DND-41 (cell line): ENCODE measurements at regions not wholly inside any gene's neighbourhood (a gene's known extent, or its start where the extent isn't known, plus 50 kb on each side); places are given as distances from the start of the nearest gene placed in this dataset.

ENCODE experiments used
- ATAC-seq: fragments of 200-7000 bp; cut with Tn5 transposase; 3 replicates; pipeline ENCODE4 v1.9.1; 2021; ENCODE audit warnings: low read depth; ENCODE audit not compliant: insufficient read depth
- DNase-seq: peaks from one replicate; pipeline ENCODE4 v3.0.0-alpha.2; 2020
- H2AFZ ChIP-seq: 2 replicates; pipeline ENCODE4 v1.6.0; 2012; ENCODE audit warnings: low read depth, low read length
- H3K27ac ChIP-seq: 2 replicates; pipeline ENCODE4 v1.5.1; 2012; ENCODE audit warnings: low read length, inconsistent platforms
- H3K27me3 ChIP-seq: fragments of 200-600 bp; sonication (generic); 2 replicates; pipeline ENCODE4 v1.6.0; 2012; ENCODE audit warnings: low read length, mild to moderate bottlenecking, inconsistent platforms; ENCODE audit not compliant: insufficient read depth, poor library complexity
- H3K36me3 ChIP-seq: 2 replicates; pipeline ENCODE4 v1.5.1; 2012; ENCODE audit warnings: low read length, inconsistent platforms; ENCODE audit not compliant: insufficient read depth
- H3K4me1 ChIP-seq: 2 replicates; pipeline ENCODE4 v1.5.1; 2012; ENCODE audit warnings: mild to moderate bottlenecking, low read length; ENCODE audit not compliant: insufficient read depth
- H3K4me2 ChIP-seq: 2 replicates; pipeline ENCODE4 v1.6.0; 2012; ENCODE audit warnings: mild to moderate bottlenecking, moderate library complexity, low read length, inconsistent platforms; ENCODE audit not compliant: insufficient read depth
- H3K4me3 ChIP-seq, 2 experiments: fragments of 200-600 bp in 1 of 2; shearing (Covaris generic) in 1 of 2; 2 replicates each; pipeline ENCODE4 v1.5.1; 2012 to 2016; ENCODE audit warnings: inconsistent platforms in 2 of 2, low read length in 2 of 2, mild to moderate bottlenecking in 2 of 2, low read depth in 1 of 2, moderate library complexity in 1 of 2
- H3K79me2 ChIP-seq: 2 replicates; pipeline ENCODE4 v1.6.0; 2012; ENCODE audit warnings: low read length, inconsistent platforms; ENCODE audit not compliant: insufficient read depth
- H3K9ac ChIP-seq: 2 replicates; pipeline ENCODE4 v1.6.0; 2012; ENCODE audit warnings: low read depth, mild to moderate bottlenecking, inconsistent platforms, low read length, moderate library complexity
- H3K9me3 ChIP-seq: 2 replicates; pipeline ENCODE4 v1.5.1; 2012; ENCODE audit warnings: low read length, moderate library complexity, mild to moderate bottlenecking, inconsistent platforms; ENCODE audit not compliant: insufficient read depth, severe bottlenecking
- H4K20me1 ChIP-seq: 2 replicates; pipeline ENCODE4 v1.6.0; 2012; ENCODE audit warnings: low read length; ENCODE audit not compliant: insufficient read depth
- CTCF ChIP-seq: IDR thresholded peaks from 2 replicates; pipeline ENCODE4 v1.5.1; 2012; ENCODE audit warnings: borderline replicate concordance, low read length, moderate library complexity, mild to moderate bottlenecking; ENCODE audit not compliant: poor library complexity, severe bottlenecking; ENCODE audit errors: extremely low read depth
- EZH2 ChIP-seq: IDR thresholded peaks from 3 replicates; pipeline ENCODE4 v1.6.1; 2012; ENCODE audit warnings: borderline replicate concordance, low read depth, mild to moderate bottlenecking, moderate library complexity, low read length, inconsistent platforms; ENCODE audit not compliant: severe bottlenecking

GRCh38 chr9:81473206-81473605, 216.1 kb downstream of the TLE1 start:
- Histone ChIP-seq H2AFZ (no peak overlapping the region), H4K20me1 (no peaks in the 10 kb centered on the region), H3K79me2 (no peaks in the 10 kb centered on the region), H3K4me1 (no peaks in the 10 kb centered on the region), H3K4me2 (no peak overlapping the region), H3K27ac (no peak overlapping the region), H3K9me3 (no peaks in the 10 kb centered on the region), H3K36me3 (no peaks in the 10 kb centered on the region), H3K27me3 (no peaks in the 10 kb centered on the region), H3K4me3 (no peak overlapping the region), H3K9ac (no peak overlapping the region)
- no peak for DNase-seq
- TF ChIP-seq EZH2 (no peak), CTCF (no peak)
- ATAC-seq, result no peak

- Histone ChIP-seq H3K27me3 (no peaks in the 10 kb centered on the region), H3K27ac (no peak overlapping the region), H3K9ac (no peak overlapping the region), H3K4me1 (no peaks in the 10 kb centered on the region), H4K20me1 (no peaks in the 10 kb centered on the region), H3K4me2 (no peak overlapping the region), H2AFZ (no peak overlapping the region), H3K36me3 (no peaks in the 10 kb centered on the region), H3K79me2 (no peaks in the 10 kb centered on the region), H3K4me3 (no peak overlapping the region), H3K9me3 (no peaks in the 10 kb centered on the region)
- DNase-seq, result no peak
- TF ChIP-seq CTCF (no peak), EZH2 (no peak)
- ATAC-seq, result no peak
Measured at GRCh38 chr9:81472701-81473100, 216.6 kb downstream of the TLE1 start.

- no peak for ATAC-seq
- no peak overlapping the region for H3K4me3 ChIP-seq
- H2AFZ ChIP-seq, result no peak overlapping the region
- TF ChIP-seq CTCF (no peak), EZH2 (no peak)
- no peak for DNase-seq
- H3K9me3 ChIP-seq, result no peaks in the 10 kb centered on the region
- H3K9ac ChIP-seq, result no peak overlapping the region
- H3K36me3 ChIP-seq, result no peaks in the 10 kb centered on the region
- no peak overlapping the region for H3K27ac ChIP-seq
- H4K20me1 ChIP-seq, result no peaks in the 10 kb centered on the region
- no peak overlapping the region for H3K4me2 ChIP-seq
- no peaks in the 10 kb centered on the region for H3K27me3 ChIP-seq
- no peaks in the 10 kb centered on the region for H3K4me1 ChIP-seq
- H3K79me2 ChIP-seq, result no peaks in the 10 kb centered on the region
Measured at GRCh38 chr9:81470864-81471263, 218.5 kb downstream of the TLE1 start.

DNA sequence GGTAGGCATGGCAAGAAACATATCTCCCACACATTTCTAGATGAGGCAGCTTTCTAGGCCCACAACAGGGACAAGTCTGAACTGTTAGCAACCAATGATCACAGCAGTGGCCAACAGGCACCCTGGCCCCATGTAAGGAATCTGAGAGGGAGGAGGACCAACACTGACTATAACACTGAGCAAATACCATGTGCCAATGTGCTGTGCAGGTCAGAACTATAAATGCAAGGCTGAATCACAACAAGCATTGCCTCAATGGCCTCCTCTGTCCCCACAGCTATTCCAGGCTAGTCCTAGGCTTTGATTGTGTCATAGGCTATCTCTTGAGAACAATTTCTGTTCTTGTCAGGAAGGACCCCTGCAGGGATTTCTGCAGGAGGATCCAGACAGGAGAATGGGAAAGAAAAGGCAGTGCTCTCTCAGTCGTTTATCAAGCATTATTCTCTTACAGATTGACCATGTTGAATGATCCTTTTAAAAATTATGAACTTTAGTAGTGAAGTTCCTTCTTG, 221.2 kb downstream of the TLE1 start:
- Histone ChIP-seq H3K4me2 (no peak overlapping the region), H3K9me3 (no peaks in the 10 kb centered on the region), H2AFZ (no peak overlapping the region), H3K4me3 (no peak overlapping the region), H3K36me3 (no peaks in the 10 kb centered on the region), H3K27ac (no peak overlapping the region), H3K79me2 (no peaks in the 10 kb centered on the region), H3K27me3 (no peaks in the 10 kb centered on the region), H4K20me1 (no peaks in the 10 kb centered on the region), H3K9ac (no peak overlapping the region), H3K4me1 (no peaks in the 10 kb centered on the region)
- no peak for ATAC-seq
- TF ChIP-seq CTCF, result no peak
- TF ChIP-seq EZH2, result no peak
- no peak for DNase-seq
